Thyroid gland (tissue), 4 donors: ENCODE measurements at regions not wholly inside any gene's neighbourhood (a gene's known extent, or its start where the extent isn't known, plus 50 kb on each side); places are given as distances from the start of the nearest gene placed in this dataset.

Source experiments
- DNase-seq, 2 donors: peaks; one replicate each; pipeline ENCODE4 v3.0.0-alpha.2; 2019
- H3K27ac ChIP-seq, 3 donors: fragments of 200-600 bp; sonication (generic); 1 replicate in 2 of 3; 2 replicates in 1 of 3; pipeline ENCODE4 v1.5.1; 2016 to 2019; ENCODE audit warnings: mild to moderate bottlenecking in 1 of 3, moderate library complexity in 1 of 3
- H3K27me3 ChIP-seq: fragments of 200-600 bp; sonication (generic); one replicate; pipeline ENCODE4 v1.5.1; 2019
- H3K36me3 ChIP-seq, 2 donors: fragments of 200-600 bp; sonication (generic); one replicate each; pipeline ENCODE4 v1.5.1; 2016 to 2019
- H3K4me1 ChIP-seq, 2 donors: fragments of 200-600 bp; sonication (generic); one replicate each; pipeline ENCODE4 v1.5.1; 2017 to 2019
- H3K4me3 ChIP-seq, 3 donors: fragments of 200-600 bp; sonication (generic); replicated peaks in 1 of 3; 1 replicate in 2 of 3; 2 replicates in 1 of 3; pipeline ENCODE4 v1.5.1; 2016; ENCODE audit warnings: mild to moderate bottlenecking in 1 of 3
- H3K9me3 ChIP-seq: fragments of 200-600 bp; sonication (generic); one replicate; pipeline ENCODE4 v1.5.1; 2017
- POLR2A ChIP-seq, 2 donors: fragments of 450-650 bp; IDR thresholded peaks; one replicate each; pipeline ENCODE4 v1.6.1; 2017; ENCODE audit warnings: antibody characterized with exemption in 2 of 2, mild to moderate bottlenecking in 2 of 2, moderate library complexity in 1 of 2
- WGBS, 2 donors: methylation state at CpG; one replicate each; pipeline ENCODE4 v1.1.5; 2017; 5-methylcytosine and 5-hydroxymethylcytosine counted together
- intact Hi-C: fragments of 100-400 bp; cut with DNase I; formaldehyde crosslinking; loops from one replicate; pipeline ENCODE4 v1.15.1; 2023
- TF ChIP-seq, protein P1 (sequence below), 6 experiments: fragments of 200-600 bp in 3 of 6; fragments of 450-650 bp in 3 of 6; sonication (generic) in 3 of 6; IDR thresholded peaks; one replicate each; pipeline ENCODE4 v1.5.1; 2016 to 2019; ENCODE audit warnings: antibody characterized with exemption in 6 of 6, mild to moderate bottlenecking in 2 of 6, inconsistent platforms in 1 of 6, moderate library complexity in 1 of 6

DNA sequence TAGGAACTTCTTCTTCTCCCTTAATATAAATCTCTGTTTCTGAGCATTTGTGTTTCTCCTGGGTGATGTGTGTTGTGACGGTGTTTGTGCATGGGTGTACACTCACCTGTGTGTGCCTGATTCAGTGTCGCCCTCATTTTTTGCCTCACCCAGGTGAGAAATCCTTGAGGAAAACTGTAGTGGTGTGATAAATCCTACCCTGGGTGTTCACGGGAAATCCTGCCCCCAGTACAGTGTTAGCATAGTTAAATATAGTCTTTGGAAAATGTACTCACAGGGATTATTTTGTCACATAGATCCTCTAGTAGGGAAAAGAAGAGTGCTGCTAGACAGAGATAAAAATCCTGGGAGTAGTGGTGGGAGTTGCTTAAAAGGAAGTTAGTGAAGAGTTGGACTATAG, 291.9 kb upstream of the PITX2 start:
- TF ChIP-seq, protein P1, sequence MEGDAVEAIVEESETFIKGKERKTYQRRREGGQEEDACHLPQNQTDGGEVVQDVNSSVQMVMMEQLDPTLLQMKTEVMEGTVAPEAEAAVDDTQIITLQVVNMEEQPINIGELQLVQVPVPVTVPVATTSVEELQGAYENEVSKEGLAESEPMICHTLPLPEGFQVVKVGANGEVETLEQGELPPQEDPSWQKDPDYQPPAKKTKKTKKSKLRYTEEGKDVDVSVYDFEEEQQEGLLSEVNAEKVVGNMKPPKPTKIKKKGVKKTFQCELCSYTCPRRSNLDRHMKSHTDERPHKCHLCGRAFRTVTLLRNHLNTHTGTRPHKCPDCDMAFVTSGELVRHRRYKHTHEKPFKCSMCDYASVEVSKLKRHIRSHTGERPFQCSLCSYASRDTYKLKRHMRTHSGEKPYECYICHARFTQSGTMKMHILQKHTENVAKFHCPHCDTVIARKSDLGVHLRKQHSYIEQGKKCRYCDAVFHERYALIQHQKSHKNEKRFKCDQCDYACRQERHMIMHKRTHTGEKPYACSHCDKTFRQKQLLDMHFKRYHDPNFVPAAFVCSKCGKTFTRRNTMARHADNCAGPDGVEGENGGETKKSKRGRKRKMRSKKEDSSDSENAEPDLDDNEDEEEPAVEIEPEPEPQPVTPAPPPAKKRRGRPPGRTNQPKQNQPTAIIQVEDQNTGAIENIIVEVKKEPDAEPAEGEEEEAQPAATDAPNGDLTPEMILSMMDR (IDR thresholded peaks at IDR 0.05) = no peak
- TF ChIP-seq POLR2A (IDR thresholded peaks at IDR 0.05) = no peak
- WGBS, 2 donors = 81% methylated on average over 3 of the region's 3 CpGs
- H3K9me3 ChIP-seq = no peaks in the 10 kb centered on the region
- H3K36me3 ChIP-seq = no peaks in the 10 kb centered on the region
- H3K4me3 ChIP-seq = no peak overlapping the region
- H3K27ac ChIP-seq = no peak overlapping the region
- intact Hi-C loops = no loop called here
- no peak for DNase-seq
- no peaks in the 10 kb centered on the region for H3K27me3 ChIP-seq
- no peaks in the 10 kb centered on the region for H3K4me1 ChIP-seq

DNA sequence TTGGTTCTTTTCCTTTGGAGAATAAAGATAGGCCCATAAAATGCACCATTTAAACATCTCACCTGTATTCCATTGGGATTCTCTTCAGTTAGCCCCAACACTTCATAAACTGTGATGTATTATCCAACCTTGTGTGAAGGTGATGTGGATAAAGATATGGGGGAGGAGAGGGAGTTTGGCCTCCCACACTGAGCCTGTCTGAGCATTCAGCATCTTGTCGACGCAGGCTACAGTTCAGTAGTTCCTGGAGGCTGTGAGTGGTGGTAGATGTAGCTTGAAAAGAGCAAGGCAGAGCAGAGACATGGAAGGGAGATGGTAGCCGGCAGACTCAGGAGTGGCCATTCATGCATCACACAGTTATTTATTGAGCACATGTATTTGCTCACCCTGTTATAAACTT, 292.4 kb upstream of the PITX2 start:
- WGBS, 2 donors = 15 to 28% methylated on average over 3 of the region's 3 CpGs
- no peak overlapping the region for H3K27ac ChIP-seq
- TF ChIP-seq, protein P1 (IDR thresholded peaks at IDR 0.05) = no peak
- TF ChIP-seq POLR2A (IDR thresholded peaks at IDR 0.05) = no peak
- no peaks in the 10 kb centered on the region for H3K4me1 ChIP-seq
- H3K4me3 ChIP-seq = no peak overlapping the region
- no peaks in the 10 kb centered on the region for H3K27me3 ChIP-seq
- no peak for DNase-seq
- intact Hi-C loops = no loop called here
- no peaks in the 10 kb centered on the region for H3K36me3 ChIP-seq
- no peaks in the 10 kb centered on the region for H3K9me3 ChIP-seq

DNA sequence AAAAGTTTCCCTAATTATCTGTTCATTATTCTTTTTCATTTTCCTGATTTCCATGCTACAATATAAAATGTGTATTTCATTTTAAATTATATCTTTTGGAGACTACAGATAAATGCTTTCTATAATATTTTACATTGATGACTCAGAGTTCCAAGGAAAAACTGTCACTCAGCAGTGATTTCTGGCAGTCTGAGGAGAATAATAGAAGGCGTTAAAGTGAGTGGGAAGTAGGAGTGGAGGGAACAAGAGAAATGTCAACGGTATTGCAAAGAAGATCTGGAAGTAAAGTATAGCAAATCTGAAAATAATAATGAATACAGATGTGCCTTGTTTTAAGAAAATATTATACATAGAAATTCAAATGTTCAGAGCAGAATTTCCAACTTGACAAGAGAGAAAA, 293.6 kb upstream of the PITX2 start:
- no peaks in the 10 kb centered on the region for H3K9me3 ChIP-seq
- TF ChIP-seq, protein P1 (IDR thresholded peaks at IDR 0.05) = no peak
- no peak for TF ChIP-seq POLR2A (IDR thresholded peaks at IDR 0.05)
- H3K27me3 ChIP-seq = no peaks in the 10 kb centered on the region
- no peak overlapping the region for H3K4me3 ChIP-seq
- no peaks in the 10 kb centered on the region for H3K4me1 ChIP-seq
- intact Hi-C loops = no loop called here
- no peak for DNase-seq
- 63 to 74% methylated on average over 2 of the region's 2 CpGs for WGBS, 2 donors
- no peak overlapping the region for H3K27ac ChIP-seq
- no peaks in the 10 kb centered on the region for H3K36me3 ChIP-seq

DNA sequence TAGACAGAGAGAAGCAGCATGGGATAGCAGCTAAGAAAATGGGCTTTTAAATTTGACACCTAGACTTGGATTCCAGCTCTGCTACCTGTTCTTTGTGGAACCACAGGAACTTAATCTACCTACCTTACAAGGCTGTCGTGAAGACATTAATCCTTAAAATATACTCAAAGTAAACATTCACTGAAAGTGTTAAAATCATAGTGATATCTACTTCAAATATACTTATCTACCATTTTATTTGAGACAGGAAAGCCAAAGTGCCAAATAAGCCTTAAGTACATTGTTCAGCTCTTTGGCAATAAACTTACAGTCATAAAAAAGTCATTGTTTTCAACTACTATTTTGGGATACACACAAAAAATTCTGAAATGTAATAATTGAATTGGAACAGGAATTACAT, 295.0 kb upstream of the PITX2 start:
- intact Hi-C loops = no loop called here
- Histone ChIP-seq H3K36me3 (no peaks in the 10 kb centered on the region), H3K4me1 (no peaks in the 10 kb centered on the region), H3K27ac (no peak overlapping the region), H3K4me3 (no peak overlapping the region), H3K9me3 (no peaks in the 10 kb centered on the region), H3K27me3 (no peaks in the 10 kb centered on the region)
- DNase-seq = no peak
- TF ChIP-seq, protein P1 (IDR thresholded peaks at IDR 0.05) = no peak
- TF ChIP-seq POLR2A (IDR thresholded peaks at IDR 0.05) = no peak
- 64 to 66% methylated on average over 1 of the region's 1 CpG for WGBS, 2 donors

DNA sequence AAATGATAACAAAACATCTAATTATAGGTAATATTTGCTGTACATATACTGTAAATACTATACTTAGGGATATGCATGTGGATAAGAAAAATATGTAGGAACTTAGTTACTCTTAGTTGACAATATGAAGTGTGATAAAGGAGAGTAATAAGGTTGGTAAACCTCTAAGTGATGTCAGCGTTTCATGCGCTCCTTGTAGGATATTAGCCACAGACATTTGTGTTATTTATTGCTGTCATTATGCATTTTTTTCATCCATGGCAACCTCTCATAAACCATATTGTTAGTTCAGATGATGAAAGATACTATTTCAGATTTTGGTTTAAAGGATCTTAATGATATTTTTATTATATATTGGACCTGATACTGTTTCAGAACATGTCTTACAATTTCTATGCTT, 298.1 kb upstream of the PITX2 start:
- Histone ChIP-seq H3K9me3 (no peaks in the 10 kb centered on the region), H3K36me3 (no peaks in the 10 kb centered on the region), H3K4me1 (no peaks in the 10 kb centered on the region), H3K4me3 (no peak overlapping the region), H3K27me3 (no peaks in the 10 kb centered on the region), H3K27ac (no peak overlapping the region)
- intact Hi-C loops = no loop called here
- TF ChIP-seq, protein P1 (IDR thresholded peaks at IDR 0.05) = no peak
- no peak for TF ChIP-seq POLR2A (IDR thresholded peaks at IDR 0.05)
- 88 to 95% methylated on average over 2 of the region's 2 CpGs for WGBS, 2 donors
- DNase-seq = no peak
